HG03039 (cell line): ENCODE measurements at regions not wholly inside any gene's neighbourhood (a gene's known extent, or its start where the extent isn't known, plus 50 kb on each side); places are given as distances from the start of the nearest gene placed in this dataset.
"Not testable (repeated sequence)": the region's sequence is repeated elsewhere in the genome, so short reads cannot be mapped to it uniquely, and the experiment has no call there.

Source experiments
- ATAC-seq: cut with Tn5 transposase; IDR thresholded peaks from one replicate; pipeline ENCODE4 v1.9.1; 2021; ENCODE audit warnings: mild to moderate bottlenecking, moderate library complexity; ENCODE audit not compliant: unreplicated experiment

DNA sequence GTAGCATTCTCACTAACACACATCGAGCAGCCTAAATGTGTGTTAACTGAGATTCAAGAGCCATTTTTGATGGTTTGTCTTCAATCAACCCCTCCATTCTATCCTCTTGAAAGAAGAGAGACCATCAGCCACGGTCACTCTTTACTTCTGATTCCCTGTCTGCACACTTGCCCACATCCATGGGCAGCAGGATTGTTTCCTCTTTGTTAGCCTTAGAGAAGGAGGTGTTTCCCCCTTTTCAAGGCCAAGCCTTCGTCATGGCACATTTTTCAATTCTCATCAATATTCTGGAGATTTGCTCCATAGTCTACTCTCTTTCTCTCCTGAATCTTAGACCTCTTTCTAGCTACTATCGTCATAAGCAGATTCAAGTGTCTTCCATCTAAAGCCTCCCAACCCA is 522.4 kb upstream of the NAALADL2 start:
- no peak for ATAC-seq

DNA sequence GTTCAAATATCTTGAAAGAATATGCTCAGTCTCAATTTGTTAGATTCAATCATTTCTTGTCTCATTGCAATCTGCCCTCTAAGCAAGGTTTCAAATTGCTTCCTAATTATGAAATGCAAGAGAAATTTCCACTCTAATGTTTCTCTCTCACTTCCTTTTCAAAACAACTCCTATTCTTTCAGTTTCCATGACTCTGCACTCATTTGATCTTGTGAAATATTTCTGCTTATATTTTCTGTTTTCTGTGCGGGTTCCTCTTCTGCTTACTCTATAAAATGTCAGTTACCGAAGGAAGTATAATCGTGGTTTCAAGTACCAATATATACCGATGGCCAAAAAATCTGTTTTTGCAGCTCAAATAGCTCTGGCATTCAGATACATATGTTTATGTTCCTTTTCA is 521.9 kb upstream of the NAALADL2 start:
- no peak for ATAC-seq

DNA sequence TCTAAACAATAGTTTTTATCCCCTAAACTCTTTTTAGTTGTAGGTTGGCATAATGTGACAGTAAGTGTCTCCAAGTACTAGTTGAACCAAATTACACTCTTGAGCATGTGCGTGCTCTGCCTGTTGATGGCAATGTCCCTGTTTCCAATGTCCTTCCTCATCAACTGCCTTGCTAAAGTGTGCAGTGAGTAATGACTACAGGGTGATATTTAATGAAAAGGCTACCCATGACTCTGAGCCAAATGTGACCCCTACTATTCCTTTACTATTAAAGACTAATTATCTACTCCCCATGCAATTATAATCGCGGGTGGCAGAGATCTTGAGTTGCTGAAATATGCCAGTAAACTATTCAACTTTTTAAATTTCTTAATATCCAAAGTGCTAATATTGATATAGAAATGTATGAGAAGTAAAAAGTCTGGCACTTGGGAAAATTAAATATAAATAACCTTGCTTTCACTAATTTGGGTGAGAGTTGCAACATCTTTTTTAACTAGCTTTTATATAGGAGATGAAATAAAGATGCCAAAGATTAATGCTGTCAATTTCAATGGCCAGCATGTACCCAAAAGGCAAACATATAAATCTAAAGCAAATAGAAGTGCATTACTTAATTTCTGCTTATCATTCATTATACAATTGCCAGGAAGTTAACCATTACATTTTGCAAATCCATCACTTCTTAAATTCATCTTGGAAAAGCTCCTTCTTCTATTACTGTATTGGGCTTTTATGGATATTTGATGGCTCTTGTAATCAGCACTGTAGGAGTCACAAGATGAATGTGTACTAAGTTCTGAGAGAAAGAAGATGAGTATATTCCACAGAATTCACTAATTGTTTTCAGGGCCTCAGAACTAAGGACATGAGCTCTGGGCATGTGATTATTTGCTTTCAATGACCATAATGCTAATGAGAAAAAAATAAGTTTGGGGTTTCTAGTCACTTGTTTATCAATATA is 518.2 kb upstream of the NAALADL2 start:
- ATAC-seq = no peak

DNA sequence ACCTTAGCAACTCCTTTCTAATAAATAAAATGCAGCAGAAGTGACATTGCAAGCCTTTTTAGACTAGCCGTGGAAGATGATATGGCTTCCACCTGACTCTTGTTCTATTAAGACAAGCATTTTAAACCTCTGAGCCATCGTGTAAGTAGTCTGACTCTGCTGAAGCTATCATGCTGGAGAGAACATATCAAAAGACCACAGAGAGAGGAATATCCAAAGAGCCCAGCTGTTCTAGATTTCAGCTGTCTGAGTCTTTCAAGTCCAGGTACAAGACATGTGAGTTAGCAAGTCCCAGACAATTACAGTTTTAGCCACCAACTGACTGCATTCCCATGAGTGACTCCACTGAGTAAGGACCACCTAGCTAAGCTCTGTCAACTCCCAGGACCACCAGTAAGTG is 517.0 kb upstream of the NAALADL2 start:
- ATAC-seq = no peak

DNA sequence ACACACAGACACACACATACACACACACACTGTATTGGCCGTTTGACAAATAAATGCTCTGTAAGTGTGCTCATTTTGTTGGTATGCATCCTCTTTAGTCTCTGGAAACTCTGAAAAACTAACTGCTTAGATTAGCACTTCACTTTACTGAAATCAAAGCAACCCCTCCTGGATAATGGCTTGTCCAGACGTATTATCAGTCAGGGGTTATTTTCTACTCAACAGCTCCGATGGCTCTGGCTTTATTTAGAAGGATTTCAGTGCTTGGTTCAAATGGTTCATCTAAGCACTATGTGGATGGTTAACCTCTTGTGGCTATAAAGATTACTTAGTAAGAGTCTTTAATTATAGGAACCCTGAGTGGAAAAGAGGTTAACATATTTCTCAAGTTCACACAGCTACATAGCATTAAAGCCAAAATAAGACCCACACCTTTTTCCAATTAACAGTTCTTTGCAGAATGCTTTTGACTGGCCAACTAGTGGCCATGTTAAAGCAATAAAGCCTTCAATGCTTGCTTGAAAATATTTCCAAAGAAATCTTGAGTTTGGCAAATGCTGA is 516.1 kb upstream of the NAALADL2 start:
- ATAC-seq = no peak

DNA sequence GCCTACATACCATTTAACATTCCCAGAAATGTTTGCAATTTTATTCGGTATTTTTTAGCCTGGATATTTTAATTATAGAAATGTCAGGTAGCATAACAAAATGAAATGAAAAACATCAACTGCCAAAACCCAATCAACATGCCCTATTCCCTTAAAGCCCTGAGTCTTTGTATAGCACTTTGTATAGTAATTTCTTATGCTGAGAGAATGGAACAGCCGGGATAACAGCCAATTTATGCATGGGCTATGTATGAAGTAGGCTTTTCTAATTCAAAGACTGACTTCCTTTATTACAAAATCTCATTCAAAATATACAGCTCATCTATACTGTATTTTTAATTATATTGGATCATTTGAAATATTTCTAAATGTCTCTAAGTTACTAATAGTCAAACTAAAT is 513.0 kb upstream of the NAALADL2 start:
- no peak for ATAC-seq

DNA sequence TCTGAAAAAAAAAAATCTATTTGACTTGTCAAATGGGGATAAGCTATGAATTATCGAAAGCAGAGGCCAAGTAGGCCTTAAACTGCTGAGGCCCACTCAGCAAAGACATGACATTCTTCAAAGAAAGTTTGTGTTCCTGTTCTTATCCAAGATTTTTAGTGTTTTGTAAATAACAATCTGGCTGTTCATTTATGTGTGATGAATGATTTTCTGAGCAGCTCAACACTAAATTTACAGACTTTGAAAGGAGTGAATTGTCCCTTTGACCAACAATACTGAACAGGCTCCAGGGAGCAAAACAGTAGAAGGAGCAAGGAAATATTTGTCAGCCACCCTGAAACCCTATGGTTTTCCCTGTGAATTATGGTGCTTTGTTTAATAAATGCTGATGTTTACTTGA is 512.6 kb upstream of the NAALADL2 start:
- ATAC-seq = no peak

DNA sequence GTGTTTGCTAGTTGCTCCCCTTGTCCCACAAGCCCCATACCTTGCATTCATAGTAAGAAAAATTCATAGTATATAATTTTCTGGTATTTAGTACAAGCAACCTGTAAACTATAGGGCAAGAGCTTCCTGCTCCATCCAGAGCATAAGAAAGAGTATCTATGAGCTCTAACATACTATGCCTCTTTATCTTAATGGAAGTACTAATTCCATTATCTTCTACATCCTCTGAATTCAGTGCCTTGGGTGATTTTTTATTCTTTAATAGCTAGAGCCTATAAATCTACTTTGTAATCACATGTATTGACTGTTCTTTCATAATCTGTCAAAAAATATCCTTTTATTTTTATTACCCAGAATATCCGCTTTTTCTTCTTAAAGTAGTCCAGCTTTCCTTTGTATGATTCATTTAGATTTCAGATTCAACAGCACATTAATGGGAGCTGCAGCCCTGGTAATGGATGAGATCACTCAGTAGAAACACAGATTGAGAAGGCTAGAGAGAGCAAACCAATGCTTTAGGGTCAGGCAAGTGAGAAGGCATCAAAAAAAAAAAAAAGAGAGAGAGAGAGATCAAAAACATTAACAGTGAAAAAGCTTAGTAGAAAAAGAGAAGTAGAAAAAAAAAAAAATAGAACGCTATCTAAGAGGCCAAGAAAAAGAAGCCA is 511.5 kb upstream of the NAALADL2 start:
- ATAC-seq = no peak

DNA sequence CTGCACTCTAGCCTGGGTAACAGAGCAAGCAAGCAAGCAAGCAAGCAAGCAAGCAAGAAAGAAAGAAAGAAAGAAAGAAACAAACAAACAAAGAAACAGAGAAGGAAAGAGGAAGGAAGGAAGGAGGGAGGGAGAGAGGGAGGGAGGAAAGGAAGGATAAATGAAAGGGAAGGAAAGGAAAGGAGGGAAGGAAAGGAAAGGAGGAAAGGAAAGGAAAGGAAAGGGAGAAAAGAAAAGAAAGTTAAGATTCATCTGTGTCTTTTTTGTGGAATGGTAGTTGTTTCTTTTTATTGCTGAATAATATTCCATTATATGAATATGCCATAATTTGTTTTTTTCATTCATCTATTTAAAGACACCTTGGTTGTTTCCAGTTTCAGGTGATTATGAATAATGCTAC is 506.9 kb upstream of the NAALADL2 start:
- no peak for ATAC-seq

DNA sequence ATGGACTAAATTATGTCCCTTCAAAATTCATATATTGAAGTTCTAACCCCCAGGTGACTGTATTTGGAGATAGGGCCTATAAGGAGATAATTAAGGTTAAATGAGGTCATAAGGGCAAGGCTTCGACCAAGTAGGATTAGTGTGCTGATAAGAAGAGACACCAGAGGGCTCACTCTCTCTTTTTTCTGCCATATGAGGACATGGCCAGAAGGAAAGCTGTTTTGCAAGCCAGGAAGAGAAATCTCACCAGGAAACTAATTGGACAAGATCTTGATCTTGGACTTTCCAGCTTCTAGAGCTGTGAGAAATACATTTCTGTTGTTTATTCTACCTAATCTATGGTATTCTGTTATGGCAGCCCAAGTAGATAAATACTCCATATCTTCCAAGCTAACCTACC is 503.6 kb upstream of the NAALADL2 start:
- ATAC-seq = no peak

DNA sequence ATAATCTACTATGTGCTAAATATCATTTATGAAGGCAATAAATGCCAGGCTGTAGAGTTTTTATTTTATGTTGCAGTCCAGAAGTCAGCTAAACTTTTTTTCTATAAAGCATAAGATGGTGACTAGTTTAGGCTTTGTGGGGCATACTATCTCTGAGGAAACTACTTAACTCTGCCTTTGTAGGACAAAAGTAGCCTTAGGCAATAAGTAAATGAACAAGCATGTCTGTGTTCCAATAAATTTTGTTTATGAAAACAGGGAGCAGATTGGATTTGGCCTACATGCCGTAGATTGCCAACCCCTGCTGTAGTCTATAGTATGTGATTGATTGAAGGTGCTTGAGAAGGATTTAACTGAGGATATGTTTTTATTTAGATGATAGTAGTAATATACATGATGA is 502.5 kb upstream of the NAALADL2 start:
- ATAC-seq = no peak

DNA sequence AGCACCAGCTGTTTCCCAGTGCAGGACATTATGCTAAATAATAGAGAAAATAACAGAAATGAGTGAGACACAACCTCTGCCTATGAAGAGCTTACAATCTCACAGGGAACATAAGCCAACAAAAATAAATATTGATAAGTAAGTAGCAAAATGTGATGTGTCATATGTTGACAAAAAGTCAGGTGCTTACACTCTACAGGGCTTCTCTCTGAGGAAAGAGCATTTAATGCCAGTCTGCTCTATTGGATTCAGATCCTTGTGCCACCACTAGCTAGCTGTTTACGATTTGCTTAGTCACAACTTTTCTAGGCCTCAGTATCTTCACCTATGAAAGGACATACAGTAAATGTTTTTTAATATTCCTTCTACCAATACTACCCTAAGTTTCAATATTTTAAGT is 500.9 kb upstream of the NAALADL2 start:
- ATAC-seq = no peak

DNA sequence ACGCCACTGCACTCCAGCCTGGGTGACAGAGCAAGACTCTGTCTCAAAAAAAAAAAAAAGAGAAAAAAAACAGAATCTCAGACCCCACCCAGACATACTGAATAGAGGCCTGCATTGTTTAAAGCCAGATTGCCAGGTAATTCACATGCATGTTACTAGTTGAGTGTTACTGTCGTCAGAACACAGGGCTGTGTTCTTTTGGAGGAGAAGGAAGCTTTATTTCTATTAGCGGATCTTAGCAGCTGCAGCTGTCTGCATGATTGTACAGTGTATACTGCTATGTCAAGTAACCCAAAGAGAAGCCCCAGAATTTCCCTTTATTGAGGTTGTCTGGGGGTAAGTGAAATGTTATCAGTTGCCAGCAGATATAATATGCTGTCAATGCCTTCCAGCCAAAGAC is 496.6 kb upstream of the NAALADL2 start:
- no peak for ATAC-seq

DNA sequence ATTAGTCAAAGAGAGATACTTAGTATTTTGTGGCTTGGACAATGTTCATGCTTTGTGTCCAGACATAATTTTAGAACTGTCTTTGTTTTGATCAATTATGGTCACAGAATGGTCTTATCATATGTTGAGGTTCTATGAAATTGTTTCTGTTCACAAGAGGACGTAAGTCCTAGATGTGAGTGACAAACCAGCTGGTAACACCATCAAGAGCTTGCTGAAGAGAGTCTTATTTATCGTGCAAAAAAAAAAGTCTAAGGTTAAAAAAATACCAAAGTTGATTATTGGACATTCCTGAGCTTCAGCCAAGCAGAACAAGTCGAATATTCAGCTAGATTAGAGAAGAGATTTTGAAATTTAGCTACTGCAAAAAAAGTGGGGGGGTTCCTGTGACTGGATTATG is 495.9 kb upstream of the NAALADL2 start:
- no peak for ATAC-seq

DNA sequence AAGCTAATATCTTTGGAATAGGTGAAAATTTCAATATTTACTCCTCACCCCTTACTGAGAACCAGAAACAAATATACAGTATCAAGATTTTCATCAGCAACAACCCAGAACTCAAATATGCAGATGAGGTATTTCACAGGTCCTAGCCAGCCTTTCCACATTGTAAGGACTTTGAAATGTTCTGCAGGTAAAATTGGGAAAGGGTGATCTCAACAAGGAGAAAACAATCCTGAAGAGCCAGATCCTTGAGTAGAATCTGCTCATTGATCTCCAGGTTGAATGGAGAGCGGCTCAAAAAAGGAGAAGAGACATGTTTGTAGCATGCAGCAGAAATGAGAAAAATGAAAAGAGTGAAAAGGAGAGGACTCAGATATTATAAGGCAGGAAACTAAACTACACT is 493.3 kb upstream of the NAALADL2 start:
- ATAC-seq = no peak

DNA sequence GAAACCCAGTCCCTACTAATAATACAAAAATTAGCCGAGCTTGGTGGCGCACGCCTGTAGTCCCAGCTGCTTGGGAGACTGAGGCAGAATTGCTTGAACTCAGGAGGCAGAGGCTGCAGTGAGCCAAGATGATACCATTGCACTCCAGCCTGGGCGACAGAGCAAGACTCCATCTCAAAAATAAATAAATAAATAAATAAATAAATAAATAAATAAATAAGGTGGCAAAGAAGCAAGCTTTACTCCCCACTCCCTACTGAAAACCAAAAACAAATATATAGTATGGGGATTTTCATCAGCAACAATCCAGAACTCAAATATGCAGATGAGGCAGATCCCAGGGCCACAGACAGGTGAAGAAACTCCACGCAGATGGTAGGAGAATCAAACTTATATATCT is 492.2 kb upstream of the NAALADL2 start:
- ATAC-seq = not testable (repeated sequence)

DNA sequence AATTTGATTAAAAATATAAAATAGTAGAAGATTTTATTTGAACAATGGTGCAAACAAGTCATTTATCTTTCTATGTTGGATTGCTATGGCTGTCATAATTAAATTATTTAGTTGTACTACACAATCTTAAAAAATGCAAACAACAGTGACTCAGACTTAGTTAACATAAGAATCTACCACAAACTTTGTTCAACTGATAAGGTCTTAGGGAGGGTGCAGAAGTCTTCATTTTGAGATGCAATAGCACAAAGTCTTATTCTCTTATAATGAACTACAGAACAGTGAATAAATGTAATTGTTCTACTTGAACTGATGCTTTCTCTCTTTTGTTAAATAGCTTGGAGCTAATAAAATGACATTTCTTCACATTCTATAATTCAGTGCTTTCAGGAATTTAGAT is 482.8 kb upstream of the NAALADL2 start:
- no peak for ATAC-seq

DNA sequence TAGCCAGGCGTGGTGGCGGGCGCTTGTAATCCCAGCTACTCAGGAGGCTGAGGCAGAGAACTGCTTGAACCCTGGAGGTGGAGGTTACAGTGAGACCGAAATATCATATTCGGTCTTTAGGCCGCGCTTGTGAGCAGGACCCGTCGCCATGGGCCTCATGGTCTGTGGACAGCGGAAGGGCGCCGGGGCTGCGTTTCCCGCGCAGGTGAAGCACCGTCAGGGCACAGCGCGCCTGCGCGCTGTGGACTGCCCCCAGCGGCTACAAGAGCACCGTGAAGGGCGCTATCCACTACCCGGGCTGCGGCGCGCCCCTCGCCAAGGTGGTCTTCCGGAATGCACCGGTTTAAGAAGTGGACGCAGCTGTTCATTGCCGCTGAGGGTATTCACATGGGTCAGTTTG is 482.0 kb upstream of the NAALADL2 start:
- no peak for ATAC-seq

DNA sequence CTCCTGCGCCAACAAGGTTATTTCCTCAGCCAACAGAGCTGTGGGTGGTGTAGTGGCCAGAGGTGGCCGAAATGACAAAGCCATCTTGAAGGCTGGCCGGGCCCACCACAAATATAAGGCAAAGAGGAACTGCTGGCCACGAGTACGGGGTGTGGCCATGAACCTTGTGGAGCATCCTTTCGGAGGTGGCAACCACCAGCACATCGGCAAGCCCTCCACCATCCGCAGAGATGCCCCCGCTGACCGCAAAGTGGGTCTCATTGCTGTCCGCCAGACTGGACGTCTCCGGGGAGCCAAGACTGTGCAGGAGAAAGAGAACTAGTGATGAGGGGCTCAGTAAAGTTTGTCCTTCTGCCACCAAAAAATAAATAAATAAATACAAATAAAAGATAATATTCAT is 481.4 kb upstream of the NAALADL2 start:
- no peak for ATAC-seq

DNA sequence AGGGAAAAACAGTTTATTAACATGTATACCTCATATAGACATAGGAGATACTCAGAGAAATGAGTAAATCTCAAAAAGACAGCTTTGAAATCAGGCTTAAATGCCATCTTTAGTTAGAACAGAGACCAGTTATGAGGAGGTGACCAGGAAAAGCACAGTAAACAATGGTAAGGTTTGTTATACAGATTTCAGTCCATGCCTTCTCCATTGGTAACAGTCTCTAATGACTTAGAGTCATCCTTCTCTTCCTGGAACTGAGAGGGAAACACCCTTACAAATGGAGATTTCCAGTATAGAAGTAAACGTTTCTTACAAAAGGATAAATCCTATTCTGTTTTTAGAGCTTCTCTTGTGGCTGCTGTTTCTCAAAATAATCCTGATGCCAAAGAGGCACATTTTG is 476.3 kb upstream of the NAALADL2 start:
- no peak for ATAC-seq

DNA sequence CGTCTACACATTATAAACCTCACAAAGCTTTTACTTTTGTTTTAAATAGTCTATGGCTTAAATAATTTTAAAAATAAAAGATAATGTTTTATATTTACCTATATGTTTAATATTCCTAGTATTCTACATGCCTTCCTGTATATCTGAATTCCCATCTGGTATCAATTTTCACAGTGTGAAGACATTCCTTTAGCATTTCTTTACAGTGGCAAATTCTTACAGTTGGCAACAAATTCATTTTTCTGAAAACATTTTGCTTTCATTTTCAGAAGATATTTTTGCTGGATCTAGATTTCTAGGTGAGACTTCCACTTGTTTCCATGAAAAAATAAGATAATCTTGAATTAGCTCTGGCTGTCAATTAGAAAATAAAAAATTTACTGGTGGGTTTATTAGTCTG is 471.4 kb upstream of the NAALADL2 start:
- ATAC-seq = no peak

DNA sequence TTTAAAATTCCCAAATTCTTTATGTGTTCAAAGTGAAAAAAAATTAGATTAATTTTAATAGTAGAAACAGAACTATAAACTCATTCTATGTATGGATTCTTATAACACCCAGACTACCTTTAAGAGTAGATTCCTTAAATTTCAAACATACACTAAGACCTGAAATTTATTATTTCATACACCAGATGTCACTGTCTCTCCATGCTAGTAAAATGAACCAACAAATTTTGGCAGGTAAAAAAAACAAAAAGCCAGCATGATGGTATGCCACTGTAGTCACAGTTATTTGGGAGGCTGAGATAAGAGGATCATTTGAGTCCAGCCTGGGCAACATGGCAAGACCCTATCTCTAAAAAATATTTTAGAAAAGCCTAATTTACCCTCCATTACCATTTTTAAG is 461.3 kb upstream of the NAALADL2 start:
- ATAC-seq = no peak
